Ovary (tissue), 7 donors: ENCODE measurements at regions not wholly inside any gene's neighbourhood (a gene's known extent, or its start where the extent isn't known, plus 50 kb on each side); places are given as distances from the start of the nearest gene placed in this dataset.

Source experiments
- DNase-seq, 5 donors: peaks; one replicate each; pipeline ENCODE4 v3.0.0-alpha.2; 2019 to 2020
- H3K27ac ChIP-seq, 2 donors: fragments of 200-600 bp; one replicate each; pipeline versions ENCODE4 v1.5.1 to v1.8.0; 2019 to 2022
- H3K27me3 ChIP-seq: fragments of 200-600 bp; one replicate; pipeline ENCODE4 v1.8.0; 2022
- H3K36me3 ChIP-seq: fragments of 200-600 bp; sonication (generic); one replicate; pipeline ENCODE4 v1.5.1; 2019
- H3K4me1 ChIP-seq: one replicate; pipeline ENCODE4 v1.8.1; 2013; ENCODE audit warnings: mild to moderate bottlenecking, moderate library complexity; ENCODE audit not compliant: insufficient read depth
- H3K4me3 ChIP-seq: fragments of 200-600 bp; sonication (generic); one replicate; pipeline ENCODE4 v1.5.1; 2017
- H3K9me3 ChIP-seq, 2 donors: fragments of 200-600 bp in 1 of 2; sonication (generic) in 1 of 2; one replicate each; pipeline versions ENCODE4 v1.5.1 to v1.8.1; 2013 to 2019; ENCODE audit warnings: mild to moderate bottlenecking in 1 of 2, moderate library complexity in 1 of 2
- CTCF ChIP-seq, 3 donors: fragments of 450-650 bp in 2 of 3; fragments of 200-600 bp in 1 of 3; IDR thresholded peaks; one replicate each; pipeline versions ENCODE4 v1.5.1 to v1.8.0; 2016 to 2022; ENCODE audit warnings: antibody characterized with exemption in 3 of 3, mild to moderate bottlenecking in 1 of 3
- EP300 ChIP-seq: sonication (generic); formaldehyde crosslinking; IDR thresholded peaks from one replicate; pipeline ENCODE4 v1.6.1; 2017; ENCODE audit warnings: antibody characterized with exemption
- POLR2A ChIP-seq: fragments of 450-650 bp; IDR thresholded peaks from one replicate; pipeline ENCODE4 v1.6.1; 2017; ENCODE audit warnings: antibody characterized with exemption, mild to moderate bottlenecking, moderate library complexity
- WGBS, 3 donors: extraction: QIAGEN DNeasy Blood & Tissue Kit in 1 of 3; methylation state at CpG; one replicate each; pipeline versions ENCODE4 v1.1.5 to v1.1.7; 2013 to 2017; 5-methylcytosine and 5-hydroxymethylcytosine counted together
- intact Hi-C, 4 donors: fragments of 100-400 bp; cut with DNase I; formaldehyde crosslinking; loops; one replicate each; pipeline versions ENCODE4 v1.11.0 to v1.15.1; 2022 to 2023
- donor health status: DM: no; HTN: no; CAD: no; lungs with moderate emphysema.
- donor health status: DM: no; HTN: no; CAD: no.
- donor health status: Bipolar disorder and iron deficiency.
- donor health status: DM: no; HTN: no; CAD: no.
- donor health status: DM: yes; HTN: yes; CAD: no.

- H3K9me3 ChIP-seq = peaks cover 0 to 4% of the 10 kb centered on the region in 2 donors
- TF ChIP-seq EP300 (no peak), POLR2A (no peak)
- H3K27ac ChIP-seq = no peak overlapping the region
- no peak for DNase-seq
- WGBS, 3 donors = 24 to 43% (median 29%) methylated on average over 4 of the region's 4 CpGs
- no peaks in the 10 kb centered on the region for H3K36me3 ChIP-seq
- H3K4me1 ChIP-seq = peaks cover 1% of the 10 kb centered on the region
- no peaks in the 10 kb centered on the region for H3K27me3 ChIP-seq
- no peak overlapping the region for H3K4me3 ChIP-seq
- intact Hi-C loops = no loop called here
Observed at GRCh38 chr5:118778941-118779340, 209.4 kb downstream of the DTWD2 start.

GRCh38 chr5:118777189-118777736 lies 211.1 kb downstream of the DTWD2 start:
- Histone ChIP-seq H3K9me3 (peaks cover 0 to 3% of the 10 kb centered on the region in 2 donors), H3K4me3 (no peak overlapping the region), H3K4me1 (peaks cover 1% of the 10 kb centered on the region), H3K27ac (no peak overlapping the region), H3K36me3 (no peaks in the 10 kb centered on the region), H3K27me3 (no peaks in the 10 kb centered on the region)
- intact Hi-C loops = no loop called here
- 83 to 91% (median 85%) methylated on average over 3 of the region's 3 CpGs for WGBS, 3 donors
- TF ChIP-seq EP300 (no peak), CTCF (IDR thresholded peaks at IDR 0.05) (no peak), POLR2A (no peak)
- no peak for DNase-seq

GRCh38 chr5:118776755-118777154 lies 211.6 kb downstream of the DTWD2 start:
- no peaks in the 10 kb centered on the region for H3K9me3 ChIP-seq
- H3K4me3 ChIP-seq = no peak overlapping the region
- no peaks in the 10 kb centered on the region for H3K36me3 ChIP-seq
- TF ChIP-seq EP300 (no peak), CTCF (IDR thresholded peaks at IDR 0.05) (no peak), POLR2A (no peak)
- H3K27me3 ChIP-seq = no peaks in the 10 kb centered on the region
- no peak overlapping the region for H3K27ac ChIP-seq
- 96 to 100% (median 100%) methylated on average over 1 of the region's 1 CpG for WGBS, 3 donors
- intact Hi-C loops = no loop called here
- no peak for DNase-seq
- peaks cover 1% of the 10 kb centered on the region for H3K4me1 ChIP-seq

GRCh38 chr5:118775790-118776499 lies 212.4 kb downstream of the DTWD2 start:
- Histone ChIP-seq H3K4me3 (no peak overlapping the region), H3K9me3 (no peaks in the 10 kb centered on the region), H3K36me3 (no peaks in the 10 kb centered on the region), H3K4me1 (peaks cover 1% of the 10 kb centered on the region), H3K27ac (no peak overlapping the region), H3K27me3 (no peaks in the 10 kb centered on the region)
- no peak for DNase-seq
- intact Hi-C loops = no loop called here
- WGBS, 3 donors = 61 to 84% (median 72%) methylated on average over 2 of the region's 2 CpGs
- TF ChIP-seq EP300 (no peak), POLR2A (no peak), CTCF (IDR thresholded peaks at IDR 0.05) (no peak)

- Histone ChIP-seq H3K9me3 (no peaks in the 10 kb centered on the region), H3K36me3 (no peaks in the 10 kb centered on the region), H3K27ac (no peak overlapping the region), H3K4me1 (no peaks in the 10 kb centered on the region), H3K27me3 (no peaks in the 10 kb centered on the region), H3K4me3 (no peak overlapping the region)
- DNase-seq = no peak
- TF ChIP-seq EP300 (no peak), POLR2A (no peak), CTCF (IDR thresholded peaks at IDR 0.05) (no peak)
- WGBS, 3 donors = 85 to 92% (median 88%) methylated on average over 1 of the region's 1 CpG
- intact Hi-C loops = no loop called here
Observed at GRCh38 chr5:118768607-118769175, 219.7 kb downstream of the DTWD2 start.
